HG02943 (cell line): ENCODE measurements at regions not wholly inside any gene's neighbourhood (a gene's known extent, or its start where the extent isn't known, plus 50 kb on each side); places are given as distances from the start of the nearest gene placed in this dataset.
"Not testable (repeated sequence)": the region's sequence is repeated elsewhere in the genome, so short reads cannot be mapped to it uniquely, and the experiment has no call there.

Source experiments
- ATAC-seq: cut with Tn5 transposase; IDR thresholded peaks from one replicate; pipeline ENCODE4 v1.9.1; 2021; ENCODE audit warnings: mild to moderate bottlenecking, low read depth, moderate library complexity; ENCODE audit not compliant: unreplicated experiment

- no peak for ATAC-seq
Observed at GRCh38 chr5:52597625-52598024, 190.1 kb upstream of the ITGA1 start.

- ATAC-seq: no peak
Observed at GRCh38 chr5:52598968-52599367, 188.7 kb upstream of the ITGA1 start.

- ATAC-seq: no peak
Observed at GRCh38 chr5:52603778-52604554, 183.8 kb upstream of the ITGA1 start.

- no peak for ATAC-seq
Observed at GRCh38 chr5:52605317-52606313, 182.1 kb upstream of the ITGA1 start.

GRCh38 chr5:52607227-52607824 lies 180.4 kb upstream of the ITGA1 start:
- ATAC-seq: no peak

- ATAC-seq: no peak
Observed at GRCh38 chr5:52620315-52620714, 167.4 kb upstream of the ITGA1 start.

- ATAC-seq: no peak
Observed at GRCh38 chr5:52623291-52623690, 164.4 kb upstream of the ITGA1 start.

- ATAC-seq: no peak
Observed at GRCh38 chr5:52624291-52624690, 163.4 kb upstream of the ITGA1 start.

GRCh38 chr5:52626312-52626711 lies 161.4 kb upstream of the ITGA1 start:
- ATAC-seq: no peak

- no peak for ATAC-seq
Observed at GRCh38 chr5:52627740-52628139, 160.0 kb upstream of the ITGA1 start.

GRCh38 chr5:52632281-52632680 lies 155.4 kb upstream of the ITGA1 start:
- ATAC-seq: no peak

GRCh38 chr5:52634171-52634570 lies 153.5 kb upstream of the ITGA1 start:
- ATAC-seq: not testable (repeated sequence)

- ATAC-seq: no peak
Observed at GRCh38 chr5:52638732-52639131, 149.0 kb upstream of the ITGA1 start.

- ATAC-seq: no peak
Observed at GRCh38 chr5:52648726-52649125, 139.0 kb upstream of the ITGA1 start.

GRCh38 chr5:52655163-52655562 lies 132.6 kb upstream of the ITGA1 start:
- no peak for ATAC-seq

GRCh38 chr5:52656569-52657246 lies 131.0 kb upstream of the ITGA1 start:
- ATAC-seq: no peak

GRCh38 chr5:52657247-52657645 lies 130.5 kb upstream of the ITGA1 start:
- peak; percentile 69 for ATAC-seq

GRCh38 chr5:52658246-52658645 lies 129.5 kb upstream of the ITGA1 start:
- no peak for ATAC-seq

- no peak for ATAC-seq
Observed at GRCh38 chr5:52660621-52661020, 127.1 kb upstream of the ITGA1 start.

- ATAC-seq: no peak
Observed at GRCh38 chr5:52661903-52662595, 125.7 kb upstream of the ITGA1 start.
